Suprapubic skin (tissue), 4 donors: ENCODE measurements at regions not wholly inside any gene's neighbourhood (a gene's known extent, or its start where the extent isn't known, plus 50 kb on each side); places are given as distances from the start of the nearest gene placed in this dataset.

ENCODE experiments used
- DNase-seq, 2 donors: peaks; one replicate each; pipeline ENCODE4 v3.0.0-alpha.2; 2019; ENCODE audit warnings: low spot score in 2 of 2
- H3K27ac ChIP-seq: fragments of 200-600 bp; sonication (generic); one replicate; pipeline ENCODE4 v1.5.1; 2019
- H3K27me3 ChIP-seq: fragments of 200-600 bp; sonication (generic); one replicate; pipeline ENCODE4 v1.5.1; 2019
- H3K36me3 ChIP-seq: fragments of 200-600 bp; sonication (generic); one replicate; pipeline ENCODE4 v1.5.1; 2019
- H3K4me1 ChIP-seq: fragments of 200-600 bp; sonication (generic); one replicate; pipeline ENCODE4 v1.5.1; 2019
- H3K4me3 ChIP-seq: fragments of 200-600 bp; sonication (generic); one replicate; pipeline ENCODE4 v1.5.1; 2019; ENCODE audit warnings: mild to moderate bottlenecking
- H3K9me3 ChIP-seq: fragments of 200-600 bp; sonication (generic); one replicate; pipeline ENCODE4 v1.5.1; 2019
- CTCF ChIP-seq, 2 donors: fragments of 200-600 bp in 1 of 2; fragments of 450-650 bp in 1 of 2; sonication (generic) in 1 of 2; IDR thresholded peaks; one replicate each; pipeline ENCODE4 v1.5.1; 2016 to 2019; ENCODE audit warnings: antibody characterized with exemption in 2 of 2, mild to moderate bottlenecking in 1 of 2, moderate library complexity in 1 of 2
- EP300 ChIP-seq: sonication (generic); formaldehyde crosslinking; IDR thresholded peaks from one replicate; pipeline ENCODE4 v1.6.1; 2017; ENCODE audit warnings: antibody characterized with exemption
- POLR2A ChIP-seq, 2 donors: fragments of 450-650 bp; IDR thresholded peaks; one replicate each; pipeline ENCODE4 v1.6.1; 2017; ENCODE audit warnings: antibody characterized with exemption in 2 of 2, mild to moderate bottlenecking in 2 of 2, moderate library complexity in 2 of 2
- POLR2AphosphoS5 ChIP-seq, 3 donors: sonication (generic); formaldehyde crosslinking; IDR thresholded peaks; one replicate each; pipeline ENCODE4 v1.6.1; 2017; ENCODE audit warnings: antibody characterized with exemption in 3 of 3
- WGBS: methylation state at CpG from one replicate; pipeline ENCODE4 v1.1.5; 2018; 5-methylcytosine and 5-hydroxymethylcytosine counted together

DNA sequence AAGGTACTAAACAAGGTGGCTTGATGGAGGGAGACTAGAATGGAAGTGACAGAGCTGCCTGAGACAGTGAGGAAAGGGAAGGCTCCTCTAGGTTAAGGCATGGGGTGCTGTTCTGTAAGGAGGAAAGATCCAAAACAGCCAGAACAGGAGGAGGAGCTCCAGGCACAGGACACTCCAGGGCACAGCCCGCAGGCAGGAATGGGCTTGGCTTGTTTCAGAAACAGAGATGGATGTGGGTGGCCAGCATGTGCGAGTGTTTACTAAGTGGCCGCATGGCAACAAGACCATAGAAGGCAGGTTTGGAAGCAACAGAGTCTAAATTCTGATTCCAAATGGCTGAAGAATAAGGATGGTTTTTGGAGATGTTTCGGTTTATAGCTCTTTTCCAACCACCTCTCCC, 889.1 kb downstream of the AACS start:
- Histone ChIP-seq H3K9me3 (peaks cover 3% of the 10 kb centered on the region), H3K27me3 (no peaks in the 10 kb centered on the region), H3K36me3 (no peaks in the 10 kb centered on the region), H3K4me1 (no peaks in the 10 kb centered on the region), H3K4me3 (no peak overlapping the region), H3K27ac (no peak overlapping the region)
- WGBS: 80% methylated on average over 4 of the region's 4 CpGs
- TF ChIP-seq CTCF (IDR thresholded peaks at IDR 0.05): no peak
- TF ChIP-seq EP300: no peak
- TF ChIP-seq POLR2AphosphoS5 (IDR thresholded peaks at IDR 0.05): no peak
- no peak for TF ChIP-seq POLR2A (IDR thresholded peaks at IDR 0.05)
- DNase-seq: no peak

DNA sequence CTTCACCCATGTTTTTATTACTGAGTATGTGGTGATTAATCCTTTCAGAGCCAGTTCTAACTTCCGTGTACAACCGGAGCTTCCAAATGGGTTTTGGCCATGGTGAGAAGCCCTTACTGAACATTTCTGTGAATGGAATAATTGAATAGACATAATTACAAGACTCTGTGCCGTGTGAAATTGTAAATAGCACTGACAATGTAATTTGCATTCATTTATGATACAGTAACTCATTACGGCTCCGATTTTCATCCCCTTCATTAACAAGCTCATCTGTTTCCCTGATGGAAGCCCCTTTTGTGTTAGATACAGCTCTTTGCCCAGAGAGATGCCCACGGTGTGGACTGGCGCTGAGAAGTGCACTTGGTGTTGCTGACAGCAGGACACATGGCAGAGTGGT, 891.0 kb downstream of the AACS start:
- H3K27me3 ChIP-seq: no peaks in the 10 kb centered on the region
- no peaks in the 10 kb centered on the region for H3K4me1 ChIP-seq
- H3K36me3 ChIP-seq: no peaks in the 10 kb centered on the region
- no peak for DNase-seq
- H3K9me3 ChIP-seq: peaks cover 3% of the 10 kb centered on the region
- no peak overlapping the region for H3K27ac ChIP-seq
- H3K4me3 ChIP-seq: no peak overlapping the region
- TF ChIP-seq EP300: no peak
- 83% methylated on average over 7 of the region's 7 CpGs for WGBS

- TF ChIP-seq POLR2AphosphoS5 (IDR thresholded peaks at IDR 0.05): no peak
- no peak for TF ChIP-seq POLR2A (IDR thresholded peaks at IDR 0.05)
- WGBS: 93% methylated on average over 7 of the region's 7 CpGs
- no peaks in the 10 kb centered on the region for H3K4me1 ChIP-seq
- H3K36me3 ChIP-seq: no peaks in the 10 kb centered on the region
- no peak overlapping the region for H3K4me3 ChIP-seq
- no peaks in the 10 kb centered on the region for H3K27me3 ChIP-seq
- H3K27ac ChIP-seq: no peak overlapping the region
- DNase-seq: no peak
- H3K9me3 ChIP-seq: no peaks in the 10 kb centered on the region
These were observed 901.4 kb downstream of the AACS start for GRCh38 chr12:125966641-125967040.

- Histone ChIP-seq H3K4me3 (no peak overlapping the region), H3K4me1 (no peaks in the 10 kb centered on the region), H3K9me3 (no peaks in the 10 kb centered on the region), H3K27ac (no peak overlapping the region), H3K36me3 (no peaks in the 10 kb centered on the region), H3K27me3 (no peaks in the 10 kb centered on the region)
- TF ChIP-seq EP300: no peak
- no peak for TF ChIP-seq POLR2A (IDR thresholded peaks at IDR 0.05)
- no peak for TF ChIP-seq CTCF (IDR thresholded peaks at IDR 0.05)
- TF ChIP-seq POLR2AphosphoS5 (IDR thresholded peaks at IDR 0.05): no peak
- no peak for DNase-seq
- 87% methylated on average over 2 of the region's 2 CpGs for WGBS
These were observed 903.2 kb downstream of the AACS start for GRCh38 chr12:125968413-125968812.

- TF ChIP-seq POLR2AphosphoS5 (IDR thresholded peaks at IDR 0.05) (no peak), POLR2A (IDR thresholded peaks at IDR 0.05) (no peak), EP300 (no peak), CTCF (IDR thresholded peaks at IDR 0.05) (no peak)
- H3K4me1 ChIP-seq: no peaks in the 10 kb centered on the region
- no peaks in the 10 kb centered on the region for H3K9me3 ChIP-seq
- no peak for DNase-seq
- no peaks in the 10 kb centered on the region for H3K36me3 ChIP-seq
- no peak overlapping the region for H3K27ac ChIP-seq
- WGBS: 85% methylated on average over 3 of the region's 3 CpGs
- H3K4me3 ChIP-seq: no peak overlapping the region
- no peaks in the 10 kb centered on the region for H3K27me3 ChIP-seq
These were observed 906.7 kb downstream of the AACS start for GRCh38 chr12:125971981-125972380.

GRCh38 chr12:125978286-125978685, 913.1 kb downstream of the AACS start:
- WGBS: 59% methylated on average over 2 of the region's 2 CpGs

More at GRCh38 chr12:125978286-125978685, 913.1 kb downstream of the AACS start:
- Histone ChIP-seq H3K27ac (no peak overlapping the region), H3K27me3 (no peaks in the 10 kb centered on the region), H3K9me3 (no peaks in the 10 kb centered on the region), H3K36me3 (no peaks in the 10 kb centered on the region), H3K4me3 (no peak overlapping the region), H3K4me1 (no peaks in the 10 kb centered on the region)
- TF ChIP-seq EP300 (no peak), POLR2AphosphoS5 (IDR thresholded peaks at IDR 0.05) (no peak), POLR2A (IDR thresholded peaks at IDR 0.05) (no peak), CTCF (IDR thresholded peaks at IDR 0.05) (no peak)
- no peak for DNase-seq
